Loucy (cell line): ENCODE measurements at regions not wholly inside any gene's neighbourhood (a gene's known extent, or its start where the extent isn't known, plus 50 kb on each side); places are given as distances from the start of the nearest gene placed in this dataset.

ENCODE experiments used
- H2AFZ ChIP-seq: fragments of 200-600 bp; sonication (generic); 2 replicates; pipeline ENCODE4 v1.6.0; 2016; ENCODE audit warnings: antibody characterized with exemption, mild to moderate bottlenecking, low read length, moderate library complexity
- H3F3A ChIP-seq: fragments of 200-600 bp; 2 replicates; pipeline ENCODE4 v1.6.0; 2016; ENCODE audit warnings: antibody characterized with exemption, low read depth, mild to moderate bottlenecking
- H3K27me3 ChIP-seq: fragments of 200-600 bp; sonication (generic); 2 replicates; pipeline ENCODE4 v1.6.1; 2014; ENCODE audit warnings: low read length, mild to moderate bottlenecking; ENCODE audit not compliant: insufficient read depth, poor library complexity, severe bottlenecking
- H3K36me3 ChIP-seq: fragments of 200-600 bp; sonication (generic); 2 replicates; pipeline ENCODE4 v1.6.1; 2016; ENCODE audit warnings: low read length; ENCODE audit not compliant: insufficient read depth
- H3K4me1 ChIP-seq: fragments of 200-600 bp; sonication (generic); 2 replicates; pipeline ENCODE4 v1.5.1; 2014; ENCODE audit warnings: low read length, mild to moderate bottlenecking; ENCODE audit not compliant: insufficient read depth, poor library complexity, severe bottlenecking
- H3K4me2 ChIP-seq: fragments of 200-600 bp; sonication (generic); 2 replicates; pipeline ENCODE4 v1.6.0; 2014; ENCODE audit warnings: antibody characterized with exemption, low read length, low read depth, mild to moderate bottlenecking; ENCODE audit not compliant: poor library complexity, severe bottlenecking
- H3K4me3 ChIP-seq: fragments of 200-600 bp; sonication (generic); 2 replicates; pipeline ENCODE4 v1.5.1; 2014; ENCODE audit warnings: low read length, mild to moderate bottlenecking, mixed read lengths; ENCODE audit not compliant: poor library complexity, severe bottlenecking
- H3K79me2 ChIP-seq: fragments of 200-600 bp; sonication (generic); 2 replicates; pipeline ENCODE4 v1.6.1; 2014; ENCODE audit warnings: low read length; ENCODE audit not compliant: insufficient read depth
- H3K9ac ChIP-seq: fragments of 200-600 bp; sonication (generic); 2 replicates; pipeline ENCODE4 v1.6.0; 2014; ENCODE audit warnings: mild to moderate bottlenecking, low read depth, low read length, moderate library complexity; ENCODE audit not compliant: poor library complexity, severe bottlenecking
- H3K9me2 ChIP-seq: fragments of 200-600 bp; sonication (generic); replicated peaks from 2 replicates; pipeline ENCODE4 v1.6.1; 2016; ENCODE audit warnings: low read depth, low read length, mixed read lengths
- H3K9me3 ChIP-seq: fragments of 200-600 bp; sonication (generic); 2 replicates; pipeline ENCODE4 v1.6.1; 2014; ENCODE audit warnings: mild to moderate bottlenecking, antibody characterized with exemption, low read length, low read depth; ENCODE audit not compliant: insufficient read depth
- H4K20me1 ChIP-seq: fragments of 200-600 bp; sonication (generic); 2 replicates; pipeline ENCODE4 v1.6.0; 2014; ENCODE audit warnings: antibody characterized with exemption, low read length, mild to moderate bottlenecking; ENCODE audit not compliant: insufficient read depth, poor library complexity, severe bottlenecking
- CTCF ChIP-seq: fragments of 200-600 bp; sonication (generic); conservative IDR thresholded peaks from 2 replicates; pipeline ENCODE4 v1.5.1; 2014; ENCODE audit warnings: mild to moderate bottlenecking, antibody characterized with exemption, low read length
- EZH2phosphoT487 ChIP-seq: fragments of 200-600 bp; IDR thresholded peaks from 2 replicates; pipeline ENCODE4 v1.6.1; 2018; ENCODE audit warnings: antibody characterized with exemption, mild to moderate bottlenecking, moderate library complexity, borderline replicate concordance

- H3K4me1 ChIP-seq, result peaks cover 2% of the 10 kb centered on the region
- H3K9me2 ChIP-seq, result no peaks in the 10 kb centered on the region
- no peaks in the 10 kb centered on the region for H3K9me3 ChIP-seq
- TF ChIP-seq EZH2phosphoT487 (no peak), CTCF (no peak)
- no peaks in the 10 kb centered on the region for H3K27me3 ChIP-seq
- no peak overlapping the region for H3K4me3 ChIP-seq
- H3K79me2 ChIP-seq, result no peaks in the 10 kb centered on the region
- no peaks in the 10 kb centered on the region for H3K36me3 ChIP-seq
- no peak overlapping the region for H2AFZ ChIP-seq
- H3K4me2 ChIP-seq, result no peak overlapping the region
- H4K20me1 ChIP-seq, result no peaks in the 10 kb centered on the region
- H3K9ac ChIP-seq, result no peak overlapping the region
- no peaks in the 10 kb centered on the region for H3F3A ChIP-seq
Measured at GRCh38 chr15:70164910-70165715, 67.4 kb upstream of the TLE3 start.

- TF ChIP-seq CTCF (no peak), EZH2phosphoT487 (no peak)
- Histone ChIP-seq H4K20me1 (no peaks in the 10 kb centered on the region), H3K27me3 (no peaks in the 10 kb centered on the region), H3K9ac (no peak overlapping the region), H3K36me3 (no peaks in the 10 kb centered on the region), H3K4me1 (peaks cover 7% of the 10 kb centered on the region), H3K9me2 (no peaks in the 10 kb centered on the region), H2AFZ (no peak overlapping the region), H3K4me3 (no peak overlapping the region), H3K4me2 (no peak overlapping the region), H3K9me3 (no peaks in the 10 kb centered on the region), H3K79me2 (no peaks in the 10 kb centered on the region), H3F3A (no peaks in the 10 kb centered on the region)
Measured at GRCh38 chr15:70164156-70164900, 66.6 kb upstream of the TLE3 start.

GRCh38 chr15:70160803-70161565, 63.3 kb upstream of the TLE3 start:
- no peaks in the 10 kb centered on the region for H3K9me2 ChIP-seq
- peaks cover 15% of the 10 kb centered on the region for H3K4me1 ChIP-seq
- no peak overlapping the region for H2AFZ ChIP-seq
- no peaks in the 10 kb centered on the region for H3F3A ChIP-seq
- H3K36me3 ChIP-seq, result no peaks in the 10 kb centered on the region
- H3K4me3 ChIP-seq, result no peak overlapping the region
- no peak overlapping the region for H3K4me2 ChIP-seq
- H3K27me3 ChIP-seq, result no peaks in the 10 kb centered on the region
- H3K9me3 ChIP-seq, result no peaks in the 10 kb centered on the region
- no peaks in the 10 kb centered on the region for H3K79me2 ChIP-seq
- H4K20me1 ChIP-seq, result no peaks in the 10 kb centered on the region
- TF ChIP-seq CTCF (no peak), EZH2phosphoT487 (no peak)
- no peak overlapping the region for H3K9ac ChIP-seq
